Raji (cell line): ENCODE measurements at regions not wholly inside any gene's neighbourhood (a gene's known extent, or its start where the extent isn't known, plus 50 kb on each side); places are given as distances from the start of the nearest gene placed in this dataset.

Experiments
- POLR2A ChIP-seq: IDR thresholded peaks from 2 replicates; pipeline ENCODE4 v1.6.1; 2011; ENCODE audit warnings: low read depth, low read length, control low read depth; ENCODE audit not compliant: insufficient read depth

GRCh38 chr22:46036558-46037408 lies 59.8 kb upstream of the WNT7B start:
- no peak; the same call in 1 of the 2 replicates for TF ChIP-seq POLR2A

DNA sequence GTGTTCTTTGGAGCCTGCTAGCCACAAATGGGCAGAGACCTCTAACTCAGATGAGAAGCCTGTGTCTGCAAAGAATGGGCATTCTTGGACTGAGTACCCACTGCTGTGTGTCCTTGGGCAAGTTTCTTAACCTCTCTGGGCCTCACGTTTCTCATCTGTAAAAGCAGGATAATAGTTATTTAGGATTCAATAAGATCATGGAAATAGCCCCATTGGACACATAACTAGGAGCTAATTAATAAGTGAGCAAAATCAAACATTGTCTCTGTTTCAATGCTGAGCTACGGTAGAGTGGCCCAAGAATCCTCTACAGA lies 61.2 kb upstream of the WNT7B start:
- TF ChIP-seq POLR2A = no peak

- TF ChIP-seq POLR2A = no peak
Observed at GRCh38 chr22:46038516-46039430, 61.8 kb upstream of the WNT7B start.

DNA sequence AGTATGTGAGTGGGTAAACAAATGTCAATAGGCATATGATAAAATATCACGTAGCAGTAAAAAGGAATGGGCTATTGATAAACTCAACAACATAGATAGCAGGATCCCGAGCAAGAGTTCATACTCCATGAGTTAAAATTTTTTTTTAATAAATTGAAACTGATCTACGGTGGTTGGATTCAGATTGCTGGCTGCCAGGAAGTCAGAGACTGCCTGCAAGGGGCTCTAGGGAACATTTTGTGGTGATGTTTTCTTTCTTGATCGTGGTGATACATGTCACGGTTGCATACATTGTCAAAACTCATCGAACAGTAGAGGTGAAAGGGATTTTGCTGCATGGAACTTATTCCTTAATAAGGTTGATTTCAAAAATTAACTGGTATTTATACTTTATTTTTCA lies 62.6 kb upstream of the WNT7B start:
- no peak for TF ChIP-seq POLR2A

DNA sequence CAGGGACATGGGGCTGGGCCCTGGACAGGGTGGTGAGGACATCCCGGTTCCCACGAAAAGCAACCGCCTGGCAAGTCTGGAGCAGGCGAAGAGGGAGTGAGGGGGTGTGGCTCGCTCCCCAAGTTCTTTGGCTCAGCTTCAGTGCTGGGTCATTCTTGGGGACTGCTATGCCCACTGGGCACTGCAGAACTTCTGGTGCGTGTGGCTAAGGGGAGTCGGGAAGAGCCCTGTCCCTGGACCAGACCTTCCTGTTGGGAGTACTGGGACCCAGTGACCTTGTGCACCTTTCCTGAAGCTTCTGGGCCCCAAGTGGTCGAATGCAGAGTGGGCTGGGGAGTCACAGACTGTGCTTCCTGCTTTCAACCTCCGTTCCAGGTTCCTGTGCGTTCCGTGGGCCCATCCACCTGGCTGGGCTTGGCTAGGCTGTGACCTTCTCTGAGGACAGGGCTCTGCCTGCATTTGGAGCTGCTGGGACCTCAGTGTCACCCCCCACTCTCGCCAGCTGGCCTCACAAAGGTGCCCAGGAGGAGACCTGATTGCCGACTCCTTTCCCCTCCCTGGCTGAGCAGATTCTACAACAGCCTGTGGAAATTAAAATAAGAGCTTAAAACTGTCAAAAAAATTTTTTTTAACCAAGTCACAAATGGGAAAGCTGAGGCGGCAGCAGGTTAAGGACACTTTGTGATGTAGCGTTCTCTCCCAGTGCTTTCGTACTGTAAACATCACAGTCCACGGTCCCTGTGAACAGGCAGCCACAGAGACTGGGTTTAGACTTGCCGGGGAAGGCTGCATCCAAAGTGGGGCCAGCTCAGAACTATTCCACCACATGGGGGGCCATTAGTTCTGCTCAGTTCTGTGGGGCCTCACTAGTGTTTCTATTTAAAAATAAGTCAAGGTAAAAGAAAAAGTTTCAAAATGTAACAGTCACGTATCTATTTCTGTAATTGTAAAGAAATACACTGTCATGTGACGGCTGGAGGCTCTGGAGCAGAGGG lies 63.8 kb upstream of the WNT7B start:
- TF ChIP-seq POLR2A = no peak

DNA sequence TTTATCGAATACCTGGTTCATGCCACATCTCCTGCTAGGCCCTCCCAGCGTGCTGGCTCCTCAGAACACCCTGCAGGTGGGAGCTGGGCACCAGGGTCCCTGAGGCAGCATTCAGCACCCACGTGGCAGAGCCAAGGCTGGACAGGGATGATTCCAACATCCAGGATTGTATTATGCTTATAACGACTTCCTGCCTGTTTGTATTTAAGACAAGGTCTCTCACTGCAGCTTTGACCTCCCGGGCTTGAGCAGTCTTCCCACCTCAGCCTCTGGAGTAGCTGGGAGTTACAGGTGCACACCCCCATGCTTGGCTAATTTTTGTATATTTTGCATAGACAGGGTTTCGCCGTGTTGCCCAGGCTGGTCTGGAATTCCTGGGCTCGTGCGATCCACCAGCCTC lies 64.7 kb upstream of the WNT7B start:
- TF ChIP-seq POLR2A = no peak

DNA sequence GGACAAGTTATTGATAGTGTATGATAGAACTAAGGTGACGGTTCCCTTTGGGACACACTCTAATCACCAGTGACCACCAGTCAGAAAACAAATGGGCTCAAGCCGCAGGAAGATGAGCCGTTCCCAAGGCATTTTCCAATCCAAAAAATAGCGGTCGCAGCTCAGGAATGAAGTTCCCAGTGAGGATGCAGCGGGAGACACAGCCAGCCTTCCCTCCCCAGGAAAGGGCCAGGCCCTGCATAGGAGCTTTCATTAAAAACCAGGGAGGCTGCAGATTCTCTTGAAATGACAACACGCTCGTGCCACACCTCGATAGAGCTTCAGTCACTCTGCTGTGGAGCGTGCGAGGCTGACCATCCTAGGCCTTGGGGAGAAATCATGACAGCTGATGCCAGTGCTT lies 65.8 kb upstream of the WNT7B start:
- no peak for TF ChIP-seq POLR2A

DNA sequence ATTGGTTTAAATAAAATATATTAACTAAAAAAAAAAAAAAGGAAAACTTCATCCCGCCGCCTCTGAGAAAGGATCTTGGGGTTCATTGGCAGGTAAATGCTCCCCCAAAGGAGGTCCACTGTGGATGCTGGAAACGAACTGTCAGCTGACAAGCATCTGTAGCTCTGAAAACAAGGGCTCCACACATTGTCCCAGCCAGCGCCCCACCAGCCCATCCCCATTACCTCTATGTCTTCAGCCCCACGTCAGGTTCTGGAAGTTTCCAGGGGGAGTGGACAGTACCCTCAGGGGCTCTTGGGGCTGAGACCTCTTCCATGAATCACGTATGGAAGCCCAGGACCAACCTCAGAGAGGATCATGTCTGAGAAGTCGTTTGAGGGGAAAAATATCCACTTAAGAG lies 66.4 kb upstream of the WNT7B start:
- TF ChIP-seq POLR2A = no peak

DNA sequence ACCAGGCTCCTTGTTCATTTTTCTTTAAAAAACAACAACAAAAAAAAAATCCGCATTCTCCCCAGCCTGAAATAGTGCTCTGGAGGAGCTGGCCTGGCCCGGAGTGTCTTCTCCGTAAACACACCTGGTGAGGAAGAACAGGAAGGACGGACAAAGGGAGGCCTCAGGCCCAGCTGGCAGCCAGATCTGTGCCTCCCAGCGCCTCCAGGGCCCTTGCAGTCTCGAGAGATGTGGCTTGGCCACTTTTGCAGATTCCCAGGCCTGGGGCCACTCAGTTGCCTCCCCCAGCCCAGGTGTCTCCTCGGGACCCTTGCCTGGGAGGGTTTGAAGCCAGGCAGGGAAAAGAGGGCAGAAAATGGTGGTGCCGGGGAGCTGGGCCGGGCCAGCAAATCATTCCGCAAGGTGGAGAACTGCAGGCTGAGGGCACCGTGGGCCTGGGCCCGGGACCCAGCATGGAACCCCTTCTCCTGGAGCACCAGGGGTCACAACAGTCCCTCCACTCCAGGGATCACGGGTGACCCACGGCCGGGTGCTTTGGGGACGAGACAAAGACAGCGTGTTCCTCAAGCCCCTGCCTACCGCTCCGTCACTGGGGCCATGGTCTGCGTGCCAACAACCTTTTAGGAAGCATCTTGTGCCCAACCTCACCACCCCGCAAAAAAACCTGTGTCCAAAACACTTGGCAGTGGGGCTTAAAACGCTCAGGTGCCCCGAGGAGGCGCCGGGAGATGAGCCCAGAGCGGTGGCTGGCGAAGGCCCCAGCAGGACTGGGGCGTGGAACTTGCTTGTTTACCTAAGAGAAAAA lies 67.1 kb upstream of the WNT7B start:
- TF ChIP-seq POLR2A = no peak

DNA sequence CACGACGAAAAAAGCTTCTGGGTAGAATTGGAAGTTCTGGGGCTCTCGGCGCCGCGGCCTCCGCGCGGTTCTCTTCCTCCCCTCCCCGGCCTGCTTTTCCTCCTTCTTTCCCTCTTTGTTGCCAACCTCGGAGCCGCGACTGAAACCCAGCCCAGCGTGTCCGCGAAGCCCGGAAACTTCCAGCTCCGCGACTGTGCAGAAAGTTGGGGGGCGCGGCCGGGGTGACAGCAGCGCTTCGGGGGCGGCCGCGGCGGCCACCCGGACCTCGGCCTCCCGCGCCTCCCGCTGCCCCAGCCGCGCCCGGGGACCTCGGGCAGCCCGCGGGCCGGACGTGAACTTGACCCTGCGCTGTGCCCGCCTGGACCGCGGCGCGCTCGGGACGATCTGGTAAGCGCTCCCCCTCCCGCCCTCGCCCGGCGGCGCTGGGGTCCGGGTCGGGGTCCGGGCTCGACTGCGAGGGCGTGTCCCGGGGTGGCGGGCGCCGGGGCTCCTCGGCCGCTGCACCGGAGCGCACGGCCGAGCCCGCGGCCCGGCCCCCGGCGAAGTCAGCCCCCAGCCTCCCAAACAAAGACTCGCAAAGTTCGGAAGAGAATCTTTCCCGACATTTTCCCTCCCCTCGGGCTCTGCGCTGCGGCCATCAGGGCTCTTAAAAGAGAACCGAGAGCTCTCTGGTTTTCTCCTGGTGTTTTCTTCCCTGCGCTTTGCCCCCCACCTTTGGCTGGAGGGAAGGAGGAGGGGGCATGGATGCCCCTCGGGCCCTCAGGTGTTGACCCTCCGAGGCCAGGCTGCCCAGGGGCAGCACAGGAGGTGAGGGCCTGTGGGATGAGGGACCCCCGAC lies 67.9 kb upstream of the WNT7B start:
- no peak for TF ChIP-seq POLR2A

GRCh38 chr22:46045459-46046298 lies 68.7 kb upstream of the WNT7B start:
- no peak for TF ChIP-seq POLR2A

DNA sequence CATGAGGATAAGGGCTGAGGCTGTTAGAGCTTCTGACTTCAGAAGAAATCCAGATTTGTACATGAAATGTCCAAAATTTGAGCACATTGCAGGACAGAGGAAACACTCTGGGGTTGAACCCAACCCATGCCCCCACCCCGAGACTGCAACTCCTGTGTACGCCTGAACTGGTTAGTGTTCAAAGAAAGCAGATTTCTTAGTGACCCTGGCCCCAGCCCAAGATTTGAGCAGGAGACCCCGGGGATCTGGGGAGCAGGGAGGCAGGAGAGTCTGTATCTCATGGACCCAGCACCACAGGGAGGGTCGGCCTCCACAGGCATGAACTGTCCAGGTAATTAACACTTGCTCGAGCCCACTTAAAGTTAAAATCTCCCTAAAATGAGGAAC lies 69.3 kb upstream of the WNT7B start:
- no peak for TF ChIP-seq POLR2A
